ENCODE measurements at regions not wholly inside any gene's neighbourhood (a gene's known extent, or its start where the extent isn't known, plus 50 kb on each side); places are given as distances from the start of the nearest gene placed in this dataset.

- no peaks in the 10 kb centered on the region for H3K27me3 ChIP-seq (ENCODE audit: insufficient read depth, low read depth, severe bottlenecking)
- DNase-seq: no peak
- H3K4me3 ChIP-seq (ENCODE audit: low read depth, low read length): no peak overlapping the region
- no peaks in the 10 kb centered on the region for H3K36me3 ChIP-seq
- TF ChIP-seq CTCF (IDR thresholded peaks at IDR 0.05; ENCODE audit: low read depth, low read length): no peak
- no peaks in the 10 kb centered on the region for H3K9me3 ChIP-seq (ENCODE audit: severe bottlenecking)
- no peak overlapping the region for H3K27ac ChIP-seq
Observed at GRCh38 chr4:163273922-163274321, 58.5 kb downstream of the NPY1R start.

- no peak for DNase-seq
- no peaks in the 10 kb centered on the region for H3K36me3 ChIP-seq
- H3K9me3 ChIP-seq (ENCODE audit: severe bottlenecking): no peaks in the 10 kb centered on the region
- H3K4me3 ChIP-seq (ENCODE audit: low read depth, low read length): no peak overlapping the region
- no peaks in the 10 kb centered on the region for H3K27me3 ChIP-seq (ENCODE audit: insufficient read depth, low read depth, severe bottlenecking)
- no peak overlapping the region for H3K27ac ChIP-seq
- TF ChIP-seq CTCF (IDR thresholded peaks at IDR 0.05; ENCODE audit: low read depth, low read length): no peak
Observed at GRCh38 chr4:163273203-163273602, 59.2 kb downstream of the NPY1R start.

GRCh38 chr4:163271555-163272127, 60.8 kb downstream of the NPY1R start:
- Histone ChIP-seq H3K27ac (no peak overlapping the region), H3K27me3 (ENCODE audit: insufficient read depth, low read depth, severe bottlenecking) (no peaks in the 10 kb centered on the region), H3K9me3 (ENCODE audit: severe bottlenecking) (no peaks in the 10 kb centered on the region), H3K4me3 (ENCODE audit: low read depth, low read length) (no peak overlapping the region), H3K36me3 (no peaks in the 10 kb centered on the region)
- no peak for DNase-seq
- no peak for TF ChIP-seq CTCF (IDR thresholded peaks at IDR 0.05; ENCODE audit: low read depth, low read length)

- Histone ChIP-seq H3K27ac (no peak overlapping the region), H3K4me3 (ENCODE audit: low read depth, low read length) (no peak overlapping the region), H3K36me3 (no peaks in the 10 kb centered on the region), H3K27me3 (ENCODE audit: insufficient read depth, low read depth, severe bottlenecking) (no peaks in the 10 kb centered on the region), H3K9me3 (ENCODE audit: severe bottlenecking) (no peaks in the 10 kb centered on the region)
- no peak for TF ChIP-seq CTCF (IDR thresholded peaks at IDR 0.05; ENCODE audit: low read depth, low read length)
- no peak for DNase-seq
Observed at GRCh38 chr4:163269869-163270268, 62.5 kb downstream of the NPY1R start.

GRCh38 chr4:163269166-163269565, 63.2 kb downstream of the NPY1R start:
- H3K27ac ChIP-seq: no peak overlapping the region
- H3K4me3 ChIP-seq (ENCODE audit: low read depth, low read length): no peak overlapping the region
- TF ChIP-seq CTCF (IDR thresholded peaks at IDR 0.05; ENCODE audit: low read depth, low read length): no peak
- no peaks in the 10 kb centered on the region for H3K27me3 ChIP-seq (ENCODE audit: insufficient read depth, low read depth, severe bottlenecking)
- H3K9me3 ChIP-seq (ENCODE audit: severe bottlenecking): no peaks in the 10 kb centered on the region
- DNase-seq: no peak
- H3K36me3 ChIP-seq: no peaks in the 10 kb centered on the region

GRCh38 chr4:163264934-163265333, 67.5 kb downstream of the NPY1R start:
- H3K27ac ChIP-seq: no peak overlapping the region
- H3K36me3 ChIP-seq: no peaks in the 10 kb centered on the region
- H3K27me3 ChIP-seq (ENCODE audit: insufficient read depth, low read depth, severe bottlenecking): no peaks in the 10 kb centered on the region
- DNase-seq: no peak
- H3K9me3 ChIP-seq (ENCODE audit: severe bottlenecking): no peaks in the 10 kb centered on the region
- no peak for TF ChIP-seq CTCF (IDR thresholded peaks at IDR 0.05; ENCODE audit: low read depth, low read length)
- no peak overlapping the region for H3K4me3 ChIP-seq (ENCODE audit: low read depth, low read length)

Data from WERI-Rb-1 (cell line).